D721Med (cell line): ENCODE measurements at regions not wholly inside any gene's neighbourhood (a gene's known extent, or its start where the extent isn't known, plus 50 kb on each side); places are given as distances from the start of the nearest gene placed in this dataset.
A peak's percentile ranks its signal among the peaks of the same experiment; 100 is the strongest.

Source experiments
- DNase-seq: peaks from one replicate; pipeline ENCODE4 v3.0.0; 2011; ENCODE audit warnings: low spot score; ENCODE audit not compliant: insufficient read length
- FAIRE-seq: peaks from 2 replicates; lab custom pipeline; 2011; peaks lifted over from hg19 to GRCh38; lab: Jason Lieb, UNC
- TF ChIP-seq, protein P1 (sequence below): IDR thresholded peaks from 2 replicates; pipeline ENCODE4 v1.5.1; 2012; ENCODE audit warnings: mild to moderate bottlenecking, control low read depth; ENCODE audit not compliant: insufficient read depth; ENCODE audit errors: missing control alignments

DNA sequence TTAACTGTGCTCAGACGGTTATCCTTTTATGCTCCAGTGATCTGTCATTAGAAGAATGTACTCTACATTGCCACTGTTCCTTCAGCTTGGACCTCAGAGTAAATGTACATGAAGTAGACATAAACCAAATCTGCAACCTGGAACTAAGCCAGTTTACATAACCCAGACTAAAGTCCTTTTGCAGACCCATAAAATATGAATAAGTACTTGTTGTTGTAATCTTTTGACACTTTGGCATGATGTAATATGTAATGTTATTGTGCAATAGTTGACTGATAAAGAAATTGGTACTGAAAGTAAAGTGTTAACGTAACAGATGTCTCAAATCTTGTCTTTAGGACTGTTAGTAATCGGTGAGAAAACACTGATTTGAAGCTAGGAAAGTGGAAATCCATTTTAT, 115.8 kb upstream of the SORCS1 start:
- no peak for DNase-seq
- FAIRE-seq, result no peak

DNA sequence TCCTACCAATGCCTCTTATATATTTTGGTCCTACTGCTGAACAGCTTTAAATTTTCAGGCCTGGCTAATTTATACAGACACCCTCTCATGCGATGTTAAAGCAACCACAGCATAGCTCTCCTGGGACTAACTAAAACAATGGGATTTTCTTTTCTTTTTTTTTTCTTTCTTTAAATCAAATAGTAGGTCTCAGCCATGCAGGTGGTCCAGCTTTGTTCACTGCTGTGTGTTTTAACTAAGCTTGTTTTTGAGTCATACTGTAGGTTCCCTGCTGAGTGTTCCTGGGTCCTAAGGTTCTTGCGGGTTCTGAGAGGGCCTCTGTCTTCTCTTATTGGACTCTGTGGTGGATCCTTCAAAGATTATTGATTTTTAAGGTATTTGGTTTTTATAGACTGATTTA, 113.1 kb upstream of the SORCS1 start:
- DNase-seq (no peak), FAIRE-seq (no peak)
- TF ChIP-seq, protein P1, sequence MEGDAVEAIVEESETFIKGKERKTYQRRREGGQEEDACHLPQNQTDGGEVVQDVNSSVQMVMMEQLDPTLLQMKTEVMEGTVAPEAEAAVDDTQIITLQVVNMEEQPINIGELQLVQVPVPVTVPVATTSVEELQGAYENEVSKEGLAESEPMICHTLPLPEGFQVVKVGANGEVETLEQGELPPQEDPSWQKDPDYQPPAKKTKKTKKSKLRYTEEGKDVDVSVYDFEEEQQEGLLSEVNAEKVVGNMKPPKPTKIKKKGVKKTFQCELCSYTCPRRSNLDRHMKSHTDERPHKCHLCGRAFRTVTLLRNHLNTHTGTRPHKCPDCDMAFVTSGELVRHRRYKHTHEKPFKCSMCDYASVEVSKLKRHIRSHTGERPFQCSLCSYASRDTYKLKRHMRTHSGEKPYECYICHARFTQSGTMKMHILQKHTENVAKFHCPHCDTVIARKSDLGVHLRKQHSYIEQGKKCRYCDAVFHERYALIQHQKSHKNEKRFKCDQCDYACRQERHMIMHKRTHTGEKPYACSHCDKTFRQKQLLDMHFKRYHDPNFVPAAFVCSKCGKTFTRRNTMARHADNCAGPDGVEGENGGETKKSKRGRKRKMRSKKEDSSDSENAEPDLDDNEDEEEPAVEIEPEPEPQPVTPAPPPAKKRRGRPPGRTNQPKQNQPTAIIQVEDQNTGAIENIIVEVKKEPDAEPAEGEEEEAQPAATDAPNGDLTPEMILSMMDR, result no peak

More for the DNA sequence above, 115.8 kb upstream of the SORCS1 start:
- TF ChIP-seq, protein P1, result no peak

DNA sequence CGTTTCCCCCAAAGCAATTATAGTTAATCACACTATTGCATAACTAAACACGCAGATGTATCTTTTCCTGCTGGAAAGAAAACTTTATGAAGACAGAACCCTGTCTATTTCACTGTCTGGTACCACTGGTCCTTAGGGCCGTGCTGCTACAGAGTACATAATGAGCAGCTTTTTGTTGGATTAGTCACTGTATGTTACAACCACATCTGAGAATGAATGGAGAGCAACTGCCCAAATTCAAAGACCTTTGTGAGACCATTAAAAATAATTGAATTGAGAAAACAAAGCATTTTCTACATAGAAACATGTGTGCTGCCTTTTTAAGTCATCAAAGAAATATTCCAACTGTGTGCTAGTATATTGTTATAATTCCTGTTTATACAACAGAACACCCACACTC, 111.3 kb upstream of the SORCS1 start:
- FAIRE-seq, result no peak
- no peak for DNase-seq
- TF ChIP-seq, protein P1, result no peak

DNA sequence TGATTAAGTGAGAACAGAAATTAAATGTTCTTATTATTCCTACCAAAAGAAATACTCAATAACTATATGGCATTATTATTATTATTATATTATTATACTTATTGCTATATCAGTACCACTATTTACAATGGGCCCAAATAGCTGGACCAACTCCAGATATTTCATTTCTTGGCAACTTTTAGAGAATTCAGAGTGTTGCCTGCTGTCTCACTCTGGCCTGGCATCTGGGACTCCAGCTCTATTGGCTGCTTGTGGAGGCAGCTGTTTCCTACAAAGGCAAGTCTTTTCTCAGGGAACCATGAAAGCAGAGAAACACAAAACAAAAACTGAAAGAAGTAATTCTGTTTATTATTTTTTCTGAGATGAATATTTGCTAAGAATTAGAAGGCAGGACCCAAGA, 105.1 kb upstream of the SORCS1 start:
- TF ChIP-seq, protein P1, result no peak
- FAIRE-seq (no peak), DNase-seq (no peak)

DNA sequence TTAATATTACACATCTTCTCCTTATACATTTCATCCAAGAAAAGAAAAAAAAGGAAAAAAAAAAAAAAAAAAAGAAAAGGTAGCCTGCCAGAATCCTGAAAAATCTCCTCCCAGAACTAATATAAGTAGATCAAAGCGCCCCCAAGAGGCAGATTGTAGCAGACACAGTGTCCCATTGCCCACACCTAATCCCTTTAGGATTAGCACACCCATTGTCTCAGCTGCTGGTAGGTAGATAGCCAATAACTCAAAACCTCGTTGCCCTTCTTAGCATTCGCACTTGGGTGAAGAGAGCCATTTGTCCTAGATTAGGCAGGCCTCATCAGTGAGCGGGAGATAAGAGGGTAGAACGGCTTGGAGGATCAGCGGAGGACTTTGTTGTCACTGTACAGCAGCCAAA, 100.2 kb upstream of the SORCS1 start:
- TF ChIP-seq, protein P1, result peak; percentile 36
- peak; percentile 14 for DNase-seq
- FAIRE-seq, result no peak

DNA sequence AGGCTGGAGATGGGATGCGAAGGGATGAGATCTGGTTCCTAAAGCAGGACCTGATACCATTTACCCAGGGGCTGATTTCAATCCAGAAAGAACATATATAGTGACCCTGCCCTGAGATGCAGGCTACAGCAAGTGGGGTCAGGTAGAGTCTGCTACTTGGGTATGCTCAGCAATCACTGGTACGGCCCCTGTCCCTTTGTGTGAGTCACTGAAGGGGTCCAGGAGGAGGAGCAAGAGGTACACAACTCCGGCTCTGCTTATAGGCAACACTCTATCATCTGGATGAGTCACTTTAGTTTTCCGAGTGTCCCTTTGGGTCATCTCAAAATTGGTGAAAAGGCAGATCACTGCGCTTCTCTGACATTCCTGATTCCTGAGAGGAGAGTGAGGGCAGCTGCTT, 79.6 kb upstream of the SORCS1 start:
- TF ChIP-seq, protein P1, result no peak
- FAIRE-seq (no peak), DNase-seq (no peak)

DNA sequence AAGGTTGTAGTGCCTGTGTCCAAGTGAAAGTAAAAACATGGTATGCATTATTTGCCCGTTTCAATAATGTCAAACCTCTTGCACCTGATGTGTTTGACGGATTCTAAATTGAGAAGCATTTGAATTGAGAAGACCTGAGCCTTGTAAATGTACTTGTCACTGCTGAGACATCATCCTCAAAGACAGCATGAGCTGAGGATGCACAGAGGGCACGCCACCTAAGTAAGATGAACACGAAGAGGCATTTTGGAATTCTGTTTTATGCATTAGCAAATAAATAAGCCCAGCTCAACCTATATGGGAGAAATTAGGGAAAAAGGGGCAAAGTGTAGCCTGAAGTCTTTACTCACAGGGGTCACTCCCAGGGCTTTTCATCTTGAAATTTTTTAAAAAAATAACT, 73.8 kb upstream of the SORCS1 start:
- DNase-seq (no peak), FAIRE-seq (no peak)
- TF ChIP-seq, protein P1, result no peak
